OCI-LY7 (cell line): ENCODE measurements at regions not wholly inside any gene's neighbourhood (a gene's known extent, or its start where the extent isn't known, plus 50 kb on each side); places are given as distances from the start of the nearest gene placed in this dataset.

Source experiments
- BruUV-seq: library from RNA; stranded (reverse); fragments of 400-500 nt; replicated peaks from 2 replicates; lab custom pipeline; 2021; lab: Mats Ljungman, UMichigan
- CTCF ChIA-PET: fragments of 300-600 bp; sonication (Branson Sonifier 250); formaldehyde crosslinking; loops from one replicate; lab custom pipeline; 2022; ENCODE audit warnings: antibody characterized with exemption; ENCODE audit not compliant: unreplicated experiment; lab: Charles Lee
- POLR2A ChIA-PET: fragments of 300-600 bp; sonication (Branson Sonifier 250); formaldehyde crosslinking; loops from one replicate; lab custom pipeline; 2022; ENCODE audit warnings: antibody characterized with exemption; lab: Charles Lee
- DNase-seq: peaks from one replicate; pipeline ENCODE4 v3.0.0-alpha.2; 2015; ENCODE audit warnings: low spot score
- H2AFZ ChIP-seq: fragments of 200-600 bp; sonication (generic), shearing (Covaris generic); 2 replicates; pipeline ENCODE4 v1.6.1; 2014; ENCODE audit warnings: mild to moderate bottlenecking, antibody characterized with exemption, low read length, moderate library complexity
- H3K27ac ChIP-seq: fragments of 200-600 bp; sonication (generic); 2 replicates; pipeline ENCODE4 v1.5.1; 2014; ENCODE audit warnings: mixed run types, low read depth, mild to moderate bottlenecking, moderate library complexity, low read length, inconsistent platforms; ENCODE audit not compliant: poor library complexity, severe bottlenecking
- H3K36me3 ChIP-seq: fragments of 200-600 bp; sonication (generic); 2 replicates; pipeline ENCODE4 v1.6.1; 2014; ENCODE audit warnings: mild to moderate bottlenecking, antibody characterized with exemption, low read length, moderate library complexity, mixed read lengths; ENCODE audit not compliant: insufficient read depth
- H3K4me1 ChIP-seq: fragments of 200-600 bp; sonication (generic); 2 replicates; pipeline ENCODE4 v1.5.1; 2014; ENCODE audit warnings: mild to moderate bottlenecking, low read length; ENCODE audit not compliant: insufficient read depth, poor library complexity, severe bottlenecking
- H3K4me2 ChIP-seq: fragments of 200-600 bp; sonication (generic); 2 replicates; pipeline ENCODE4 v1.6.1; 2014; ENCODE audit warnings: mild to moderate bottlenecking, low read length
- H3K4me3 ChIP-seq: fragments of 200-600 bp; sonication (generic); 2 replicates; pipeline ENCODE4 v1.5.1; 2014; ENCODE audit warnings: mild to moderate bottlenecking, low read depth, low read length; ENCODE audit not compliant: poor library complexity, severe bottlenecking
- H3K79me2 ChIP-seq: fragments of 200-600 bp; sonication (generic); 2 replicates; pipeline ENCODE4 v1.6.1; 2016; ENCODE audit warnings: low read depth, mild to moderate bottlenecking, low read length, moderate library complexity, mixed read lengths; ENCODE audit not compliant: insufficient read depth
- H3K9me2 ChIP-seq: fragments of 200-600 bp; sonication (generic); 2 replicates; pipeline ENCODE4 v1.6.1; 2016; ENCODE audit warnings: mild to moderate bottlenecking, low read length, mixed read lengths; ENCODE audit not compliant: insufficient read depth
- H3K9me3 ChIP-seq: fragments of 200-600 bp; sonication (generic); 2 replicates; pipeline ENCODE4 v1.6.1; 2014; ENCODE audit warnings: mild to moderate bottlenecking, mixed run types, low read length, mixed read lengths
- H4K20me1 ChIP-seq: fragments of 200-600 bp; sonication (generic); 2 replicates; pipeline ENCODE4 v1.6.1; 2014; ENCODE audit warnings: mild to moderate bottlenecking, antibody characterized with exemption, low read length, moderate library complexity, mixed read lengths; ENCODE audit not compliant: insufficient read depth
- EZH2phosphoT487 ChIP-seq: fragments of 200-600 bp; sonication (generic); IDR thresholded peaks from 2 replicates; pipeline ENCODE4 v1.6.1; 2018; ENCODE audit warnings: low read depth, borderline replicate concordance, mild to moderate bottlenecking, mixed run types, antibody characterized with exemption, low read length, moderate library complexity, mixed read lengths
- intact Hi-C: fragments of 100-400 bp; cut with micrococcal nuclease; formaldehyde crosslinking; loops from one replicate; pipeline ENCODE4 v1.10.0; 2022; ENCODE audit not compliant: unreplicated experiment
- TF ChIP-seq, protein P1 (sequence below): fragments of 200-600 bp; sonication (generic); conservative IDR thresholded peaks from 2 replicates; pipeline ENCODE4 v1.5.1; 2014; ENCODE audit warnings: mild to moderate bottlenecking, antibody characterized with exemption, low read length, moderate library complexity, mixed read lengths

DNA sequence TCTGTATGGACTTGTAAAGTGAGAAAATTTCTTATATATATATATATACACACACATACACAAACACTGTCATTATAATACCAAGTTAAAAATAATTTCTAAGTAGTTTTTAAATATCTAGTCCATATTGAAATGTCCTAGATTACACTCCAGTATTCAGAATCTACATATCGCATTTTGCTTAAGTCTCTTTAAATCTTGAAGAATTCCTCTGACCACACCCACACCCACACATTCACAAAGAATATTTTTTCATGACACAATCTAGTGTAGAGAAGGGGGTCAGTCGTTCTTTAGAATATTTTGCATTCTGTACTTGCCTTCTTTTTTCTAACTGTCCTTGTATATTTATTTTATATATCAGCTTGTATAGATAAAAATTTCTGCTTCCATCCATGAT lies 509.7 kb downstream of the CCDC85A start:
- no peaks in the 10 kb centered on the region for H3K4me1 ChIP-seq
- intact Hi-C loops: no loop called here
- no TSS peak for BruUV-seq
- H3K9me2 ChIP-seq: no peaks in the 10 kb centered on the region
- H3K36me3 ChIP-seq: no peaks in the 10 kb centered on the region
- H3K79me2 ChIP-seq: no peaks in the 10 kb centered on the region
- TF ChIP-seq EZH2phosphoT487: no peak
- TF ChIP-seq, protein P1, sequence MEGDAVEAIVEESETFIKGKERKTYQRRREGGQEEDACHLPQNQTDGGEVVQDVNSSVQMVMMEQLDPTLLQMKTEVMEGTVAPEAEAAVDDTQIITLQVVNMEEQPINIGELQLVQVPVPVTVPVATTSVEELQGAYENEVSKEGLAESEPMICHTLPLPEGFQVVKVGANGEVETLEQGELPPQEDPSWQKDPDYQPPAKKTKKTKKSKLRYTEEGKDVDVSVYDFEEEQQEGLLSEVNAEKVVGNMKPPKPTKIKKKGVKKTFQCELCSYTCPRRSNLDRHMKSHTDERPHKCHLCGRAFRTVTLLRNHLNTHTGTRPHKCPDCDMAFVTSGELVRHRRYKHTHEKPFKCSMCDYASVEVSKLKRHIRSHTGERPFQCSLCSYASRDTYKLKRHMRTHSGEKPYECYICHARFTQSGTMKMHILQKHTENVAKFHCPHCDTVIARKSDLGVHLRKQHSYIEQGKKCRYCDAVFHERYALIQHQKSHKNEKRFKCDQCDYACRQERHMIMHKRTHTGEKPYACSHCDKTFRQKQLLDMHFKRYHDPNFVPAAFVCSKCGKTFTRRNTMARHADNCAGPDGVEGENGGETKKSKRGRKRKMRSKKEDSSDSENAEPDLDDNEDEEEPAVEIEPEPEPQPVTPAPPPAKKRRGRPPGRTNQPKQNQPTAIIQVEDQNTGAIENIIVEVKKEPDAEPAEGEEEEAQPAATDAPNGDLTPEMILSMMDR: no peak
- H3K27ac ChIP-seq: no peak overlapping the region
- H4K20me1 ChIP-seq: no peaks in the 10 kb centered on the region
- H3K4me3 ChIP-seq: no peak overlapping the region
- ChIA-PET POLR2A (interaction anchor here (0.8 kb wide), 1 partner anchor 13 kb away, joined by 3 read pairs; no protein-coding TSS in a partner anchor), CTCF (no interaction called here)
- no peak for DNase-seq
- H3K9me3 ChIP-seq: no peaks in the 10 kb centered on the region
- no peak overlapping the region for H3K4me2 ChIP-seq
- H2AFZ ChIP-seq: no peak overlapping the region

GRCh38 chr2:56703001-56703400 lies 519.2 kb downstream of the CCDC85A start:
- no peak overlapping the region for H2AFZ ChIP-seq
- no peak overlapping the region for H3K4me2 ChIP-seq
- H3K27ac ChIP-seq: no peak overlapping the region
- H3K4me1 ChIP-seq: no peaks in the 10 kb centered on the region
- H3K36me3 ChIP-seq: no peaks in the 10 kb centered on the region
- TF ChIP-seq, protein P1: no peak
- TF ChIP-seq EZH2phosphoT487: no peak
- H3K9me2 ChIP-seq: no peaks in the 10 kb centered on the region
- ChIA-PET CTCF (no interaction called here), POLR2A (no interaction called here)
- intact Hi-C loops: no loop called here
- H3K9me3 ChIP-seq: no peaks in the 10 kb centered on the region
- no peaks in the 10 kb centered on the region for H3K79me2 ChIP-seq
- no TSS peak for BruUV-seq
- no peak overlapping the region for H3K4me3 ChIP-seq
- no peak for DNase-seq
- H4K20me1 ChIP-seq: no peaks in the 10 kb centered on the region

- CTCF ChIA-PET: no interaction called here
- Histone ChIP-seq H3K9me3 (no peaks in the 10 kb centered on the region), H3K36me3 (no peaks in the 10 kb centered on the region), H3K4me3 (no peak overlapping the region), H4K20me1 (no peaks in the 10 kb centered on the region), H3K4me2 (no peak overlapping the region), H3K9me2 (no peaks in the 10 kb centered on the region), H3K4me1 (no peaks in the 10 kb centered on the region), H3K79me2 (no peaks in the 10 kb centered on the region), H2AFZ (no peak overlapping the region), H3K27ac (no peak overlapping the region)
- POLR2A ChIA-PET: no interaction called here
- intact Hi-C loops: no loop called here
- no TSS peak for BruUV-seq
- TF ChIP-seq EZH2phosphoT487: no peak
- TF ChIP-seq, protein P1: no peak
- DNase-seq: no peak
Observed at GRCh38 chr2:56705713-56706112, 521.9 kb downstream of the CCDC85A start.
